ENCODE measurements at regions not wholly inside any gene's neighbourhood (a gene's known extent, or its start where the extent isn't known, plus 50 kb on each side); places are given as distances from the start of the nearest gene placed in this dataset.

DNA sequence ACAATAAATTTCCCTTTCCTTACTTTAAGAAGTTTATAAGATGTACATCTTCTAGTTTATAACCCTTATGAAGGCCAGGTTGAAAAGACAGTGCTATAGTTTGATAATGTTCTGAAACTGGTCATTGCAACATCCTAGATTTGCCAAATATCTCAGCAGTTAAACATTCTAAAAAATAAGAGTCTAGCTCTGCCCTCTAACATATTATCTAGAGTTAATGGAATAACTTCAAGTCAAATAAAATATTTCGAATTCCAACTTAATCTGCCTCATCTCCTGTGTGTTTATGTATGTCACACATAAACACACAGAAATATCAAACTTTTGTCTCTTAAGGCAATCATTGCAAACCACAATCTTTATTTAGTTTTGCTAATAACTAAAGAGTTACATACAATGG lies 796.6 kb downstream of the TLE1 start:
- TF ChIP-seq, protein P1, sequence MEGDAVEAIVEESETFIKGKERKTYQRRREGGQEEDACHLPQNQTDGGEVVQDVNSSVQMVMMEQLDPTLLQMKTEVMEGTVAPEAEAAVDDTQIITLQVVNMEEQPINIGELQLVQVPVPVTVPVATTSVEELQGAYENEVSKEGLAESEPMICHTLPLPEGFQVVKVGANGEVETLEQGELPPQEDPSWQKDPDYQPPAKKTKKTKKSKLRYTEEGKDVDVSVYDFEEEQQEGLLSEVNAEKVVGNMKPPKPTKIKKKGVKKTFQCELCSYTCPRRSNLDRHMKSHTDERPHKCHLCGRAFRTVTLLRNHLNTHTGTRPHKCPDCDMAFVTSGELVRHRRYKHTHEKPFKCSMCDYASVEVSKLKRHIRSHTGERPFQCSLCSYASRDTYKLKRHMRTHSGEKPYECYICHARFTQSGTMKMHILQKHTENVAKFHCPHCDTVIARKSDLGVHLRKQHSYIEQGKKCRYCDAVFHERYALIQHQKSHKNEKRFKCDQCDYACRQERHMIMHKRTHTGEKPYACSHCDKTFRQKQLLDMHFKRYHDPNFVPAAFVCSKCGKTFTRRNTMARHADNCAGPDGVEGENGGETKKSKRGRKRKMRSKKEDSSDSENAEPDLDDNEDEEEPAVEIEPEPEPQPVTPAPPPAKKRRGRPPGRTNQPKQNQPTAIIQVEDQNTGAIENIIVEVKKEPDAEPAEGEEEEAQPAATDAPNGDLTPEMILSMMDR (IDR thresholded peaks at IDR 0.05; ENCODE audit: low read depth, low read length, poor library complexity, severe bottlenecking), result no peak
- TF ChIP-seq EZH2phosphoT487 (IDR thresholded peaks at IDR 0.05; ENCODE audit: borderline replicate concordance, low read length), result no peak
